ENCODE measurements at regions not wholly inside any gene's neighbourhood (a gene's known extent, or its start where the extent isn't known, plus 50 kb on each side); places are given as distances from the start of the nearest gene placed in this dataset.

DNA sequence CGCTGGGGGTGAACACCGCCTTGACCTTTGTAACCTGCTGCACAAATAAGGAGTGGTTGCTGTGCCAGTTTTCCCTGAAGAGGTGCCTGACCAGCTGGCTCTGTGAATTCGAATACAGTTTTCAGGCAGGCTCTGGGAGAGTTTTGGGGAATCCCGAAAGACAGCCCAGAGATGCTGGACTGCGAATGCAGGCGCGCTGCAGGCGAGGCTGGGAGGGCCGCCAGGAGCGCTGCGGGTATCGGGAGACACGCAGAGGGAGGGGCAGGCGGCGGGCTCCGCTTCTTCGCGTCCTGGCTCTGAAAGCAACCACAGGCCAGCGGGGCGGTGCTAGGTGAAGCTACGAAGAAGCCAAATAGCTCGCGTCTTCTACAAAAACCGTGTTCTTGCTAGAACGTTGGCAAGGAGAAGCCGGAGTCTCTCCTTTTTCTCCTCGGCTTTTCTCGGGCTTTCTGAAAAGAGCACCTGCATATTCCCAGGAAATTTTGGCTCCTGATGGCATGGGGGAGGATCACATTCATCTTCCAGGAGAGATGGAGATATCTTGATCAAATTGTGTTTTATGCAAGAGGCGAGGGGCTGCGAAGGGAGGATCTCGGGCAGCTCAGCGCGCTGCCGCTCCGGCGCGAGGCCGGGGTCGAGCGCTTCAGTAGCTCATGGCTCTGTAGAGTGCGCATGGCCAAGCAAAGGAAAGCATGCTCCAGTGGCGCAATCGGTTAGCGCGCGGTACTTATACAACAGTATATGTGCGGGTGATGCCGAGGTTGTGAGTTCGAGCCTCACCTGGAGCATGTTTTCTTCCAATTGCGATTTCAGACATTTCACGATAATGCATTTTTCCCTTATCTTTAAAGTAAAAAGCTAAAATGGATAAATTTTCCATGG is 158.1 kb upstream of the ZNF184 start (continued):
- TF ChIP-seq TFDP1 (CRISPR knock-in tag; IDR thresholded peaks at IDR 0.05; ENCODE audit: borderline replicate concordance) (peak; percentile 96), ZNF441 (CRISPR knock-in tag; IDR thresholded peaks at IDR 0.05; ENCODE audit: borderline replicate concordance) (peak; percentile 92; the same call in 1 of the 2 replicates), ZNF687 (CRISPR knock-in tag; IDR thresholded peaks at IDR 0.05) (peak; percentile 97), ETS1 (CRISPR knock-in tag; IDR thresholded peaks at IDR 0.05) (no peak), ETV5 (CRISPR knock-in tag; IDR thresholded peaks at IDR 0.05; ENCODE audit: borderline replicate concordance) (no peak; the same call in 1 of the 2 replicates), ZBED4 (CRISPR knock-in tag; IDR thresholded peaks at IDR 0.05; ENCODE audit: borderline replicate concordance) (peak; percentile 85), IKZF1 (IDR thresholded peaks at IDR 0.05) (no peak), JUNB (CRISPR knock-in tag; IDR thresholded peaks at IDR 0.05; ENCODE audit: borderline replicate concordance) (no peak), CC2D1A (CRISPR knock-in tag; IDR thresholded peaks at IDR 0.05) (peak; percentile 69; the same call in 1 of the 2 replicates), RARA (CRISPR knock-in tag; IDR thresholded peaks at IDR 0.05) (peak; percentile 54), FOXJ3 (CRISPR knock-in tag; IDR thresholded peaks at IDR 0.05; ENCODE audit: borderline replicate concordance) (no peak), ZC3H13 (CRISPR knock-in tag; IDR thresholded peaks at IDR 0.05) (no peak), ZNF296 (CRISPR knock-in tag; conservative IDR thresholded peaks at IDR 0.05) (no peak)

Data from HepG2 (cell line).